ENCODE measurements at regions not wholly inside any gene's neighbourhood (a gene's known extent, or its start where the extent isn't known, plus 50 kb on each side); places are given as distances from the start of the nearest gene placed in this dataset.
"Not testable (repeated sequence)": the region's sequence is repeated elsewhere in the genome, so short reads cannot be mapped to it uniquely, and the experiment has no call there.

DNA sequence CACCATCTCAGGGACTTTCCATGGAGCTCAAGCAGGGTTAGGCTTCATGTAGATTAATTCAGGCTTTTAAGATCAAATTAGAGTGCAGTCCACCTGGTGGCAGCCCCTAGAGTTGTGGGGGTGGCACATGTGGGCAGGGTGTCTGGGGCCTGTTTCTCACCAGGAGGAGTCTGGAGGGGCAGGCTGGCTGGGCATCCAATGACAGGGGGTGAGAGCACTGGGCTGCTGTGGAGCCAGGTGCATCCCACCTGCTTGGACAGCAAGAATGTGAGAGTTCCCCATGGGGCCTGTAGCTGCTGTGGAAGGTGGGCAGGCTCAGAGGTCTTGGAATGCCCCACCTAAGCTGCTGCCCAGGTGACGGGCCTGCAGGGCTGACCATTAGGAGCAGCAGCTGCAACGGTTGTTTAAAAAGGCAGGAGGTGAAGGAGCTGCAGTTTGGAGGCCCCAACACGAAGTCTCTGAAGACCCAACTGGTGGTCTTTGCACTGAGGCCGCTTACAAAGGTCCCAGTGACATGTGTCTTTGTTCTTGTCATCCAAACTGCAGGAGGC, 686.3 kb upstream of the HS6ST1 start:
- H3K27me3 Mint-ChIP-seq = no peaks in the 10 kb centered on the region
- H3K27ac Mint-ChIP-seq = no peak overlapping the region
- no peak overlapping the region for H3K4me3 Mint-ChIP-seq
- H3K4me1 Mint-ChIP-seq = no peaks in the 10 kb centered on the region
- no peaks in the 10 kb centered on the region for H3K36me3 Mint-ChIP-seq
- no peaks in the 10 kb centered on the region for H3K9me3 Mint-ChIP-seq

DNA sequence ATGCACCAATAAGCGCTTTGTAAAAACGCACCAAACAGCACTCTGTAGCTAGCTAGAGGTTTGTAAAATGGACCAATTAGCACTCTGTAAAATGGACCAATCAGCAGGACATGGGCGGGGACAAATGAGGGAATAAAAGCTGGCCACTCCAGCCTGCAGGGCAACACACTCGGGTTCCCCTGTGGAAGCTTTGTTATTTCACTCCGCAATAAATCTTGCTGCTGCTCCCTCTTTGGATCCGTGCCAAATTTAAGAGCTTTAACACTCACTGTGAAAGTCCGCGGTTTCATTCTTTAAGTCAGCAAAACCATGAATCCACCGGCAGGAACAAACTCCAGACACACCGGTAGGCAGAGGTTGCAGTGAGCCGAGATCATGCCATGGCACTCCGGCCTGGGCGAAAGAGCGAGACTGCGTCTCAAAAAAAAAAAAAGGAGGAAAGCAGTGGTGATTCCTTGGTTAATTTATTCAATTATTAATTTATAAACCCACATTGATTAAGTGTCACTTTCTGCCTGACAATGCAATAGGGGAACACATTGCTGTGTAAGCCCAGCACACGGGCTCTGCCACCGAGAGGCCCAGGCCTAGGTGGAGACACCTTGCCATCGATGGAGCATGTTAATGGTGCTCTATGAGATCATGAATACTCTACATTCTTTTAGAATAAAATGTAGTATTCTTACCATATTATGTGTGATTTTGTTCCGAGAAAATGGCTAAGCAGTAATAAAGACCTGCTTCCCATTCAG, 687.6 kb upstream of the HS6ST1 start:
- Mint-ChIP-seq H3K27me3 (no peaks in the 10 kb centered on the region), H3K36me3 (no peaks in the 10 kb centered on the region), H3K4me1 (no peaks in the 10 kb centered on the region), H3K9me3 (no peaks in the 10 kb centered on the region), H3K27ac (no peak overlapping the region), H3K4me3 (no peak overlapping the region)

DNA sequence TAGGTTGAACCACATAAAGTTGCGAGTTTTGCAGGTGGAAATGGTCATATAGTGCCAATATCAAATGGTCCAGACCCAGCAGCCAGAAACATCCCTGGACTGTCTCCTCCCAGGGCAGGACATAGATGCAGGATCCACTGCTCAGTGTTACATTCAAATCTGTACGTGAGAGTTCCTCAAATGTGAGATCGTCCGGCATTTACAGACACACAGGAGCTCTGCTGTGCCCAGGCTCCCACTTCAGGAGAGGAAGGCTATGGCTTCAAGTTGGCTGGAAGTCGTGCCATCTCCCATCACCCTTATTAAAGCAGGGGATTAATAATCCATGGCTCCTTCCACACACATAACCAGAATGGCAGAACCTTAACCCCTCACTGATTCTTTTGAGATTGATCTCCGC, 688.2 kb upstream of the HS6ST1 start:
- H3K9me3 Mint-ChIP-seq = no peaks in the 10 kb centered on the region
- no peak overlapping the region for H3K27ac Mint-ChIP-seq
- H3K36me3 Mint-ChIP-seq = no peaks in the 10 kb centered on the region
- no peaks in the 10 kb centered on the region for H3K4me1 Mint-ChIP-seq
- H3K27me3 Mint-ChIP-seq = no peaks in the 10 kb centered on the region
- H3K4me3 Mint-ChIP-seq = no peak overlapping the region

DNA sequence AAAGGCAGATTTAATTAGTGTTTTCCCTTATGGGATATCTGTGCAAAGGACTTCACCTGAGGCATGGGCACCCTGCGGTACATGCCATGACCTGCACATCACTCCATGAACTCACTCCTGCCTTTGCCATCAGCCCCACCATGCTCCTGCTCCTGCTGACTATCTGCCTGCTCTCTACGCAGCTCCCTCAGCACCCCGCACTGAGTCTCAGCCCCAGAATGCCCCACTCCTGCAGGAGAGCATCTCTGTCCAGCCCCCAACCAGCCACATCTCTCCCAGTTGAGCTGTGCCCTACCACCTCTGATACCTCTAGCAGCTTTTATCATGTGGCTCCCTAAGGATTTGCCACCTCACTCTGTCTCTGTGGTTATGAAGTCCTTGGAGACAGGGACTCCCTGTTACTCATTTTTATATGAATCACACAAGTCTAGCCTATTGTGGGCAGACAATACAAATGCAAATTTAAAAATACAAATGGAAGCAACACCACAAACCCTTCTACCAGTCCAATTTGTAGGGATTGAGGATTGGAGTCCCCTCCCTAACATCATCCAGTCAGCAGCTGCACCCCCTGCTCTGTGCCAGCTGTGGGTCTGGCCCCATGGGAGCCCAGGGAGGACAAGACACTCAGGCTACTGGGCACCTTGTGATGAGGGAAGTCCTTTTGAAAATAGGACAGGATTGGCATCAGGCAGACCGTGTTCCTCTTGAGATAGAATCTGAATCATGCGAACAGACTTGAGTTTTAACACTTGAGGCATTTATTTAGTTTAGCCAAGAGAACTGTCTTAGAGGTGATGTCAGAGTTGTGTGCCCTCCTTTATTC, 689.6 kb upstream of the HS6ST1 start:
- H3K9me3 Mint-ChIP-seq = no peaks in the 10 kb centered on the region
- no peaks in the 10 kb centered on the region for H3K4me1 Mint-ChIP-seq
- no peaks in the 10 kb centered on the region for H3K27me3 Mint-ChIP-seq
- no peak overlapping the region for H3K27ac Mint-ChIP-seq
- H3K36me3 Mint-ChIP-seq = no peaks in the 10 kb centered on the region
- no peak overlapping the region for H3K4me3 Mint-ChIP-seq

DNA sequence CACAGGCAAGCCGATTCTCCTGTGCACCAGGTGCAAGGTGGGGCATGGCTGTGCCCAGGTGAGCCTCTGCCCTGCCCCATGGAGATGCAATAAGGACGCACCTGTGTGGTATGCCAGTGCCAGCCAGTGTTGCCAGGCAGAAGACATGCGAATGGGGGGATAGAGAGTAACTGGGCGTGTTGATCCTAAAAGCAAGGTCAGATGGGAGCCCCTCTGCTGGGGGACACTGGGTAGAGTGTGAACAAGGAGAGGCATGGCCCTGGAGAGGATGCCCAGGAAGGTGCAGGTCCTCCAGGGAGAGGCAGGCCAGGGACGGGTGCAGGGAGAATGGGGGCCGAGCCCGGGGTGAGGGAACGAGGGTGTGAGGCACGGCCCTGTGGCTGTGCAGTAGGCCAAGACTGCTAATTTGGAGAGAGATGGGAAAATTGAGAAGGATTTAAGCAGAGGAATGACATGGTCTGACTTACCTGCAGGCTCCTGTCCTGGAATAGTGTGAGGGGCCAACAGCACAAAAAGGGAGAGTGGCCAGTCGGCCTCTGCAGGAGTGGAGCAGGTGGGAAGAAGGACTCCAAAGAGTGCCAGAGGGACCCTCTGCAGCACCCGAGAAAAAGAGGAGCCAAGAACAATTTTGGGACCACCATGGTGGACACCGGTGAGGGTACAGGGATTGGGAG, 690.4 kb upstream of the HS6ST1 start:
- H3K4me1 Mint-ChIP-seq = no peaks in the 10 kb centered on the region
- no peaks in the 10 kb centered on the region for H3K27me3 Mint-ChIP-seq
- H3K36me3 Mint-ChIP-seq = no peaks in the 10 kb centered on the region
- H3K9me3 Mint-ChIP-seq = no peaks in the 10 kb centered on the region
- H3K27ac Mint-ChIP-seq = no peak overlapping the region
- H3K4me3 Mint-ChIP-seq = no peak overlapping the region

DNA sequence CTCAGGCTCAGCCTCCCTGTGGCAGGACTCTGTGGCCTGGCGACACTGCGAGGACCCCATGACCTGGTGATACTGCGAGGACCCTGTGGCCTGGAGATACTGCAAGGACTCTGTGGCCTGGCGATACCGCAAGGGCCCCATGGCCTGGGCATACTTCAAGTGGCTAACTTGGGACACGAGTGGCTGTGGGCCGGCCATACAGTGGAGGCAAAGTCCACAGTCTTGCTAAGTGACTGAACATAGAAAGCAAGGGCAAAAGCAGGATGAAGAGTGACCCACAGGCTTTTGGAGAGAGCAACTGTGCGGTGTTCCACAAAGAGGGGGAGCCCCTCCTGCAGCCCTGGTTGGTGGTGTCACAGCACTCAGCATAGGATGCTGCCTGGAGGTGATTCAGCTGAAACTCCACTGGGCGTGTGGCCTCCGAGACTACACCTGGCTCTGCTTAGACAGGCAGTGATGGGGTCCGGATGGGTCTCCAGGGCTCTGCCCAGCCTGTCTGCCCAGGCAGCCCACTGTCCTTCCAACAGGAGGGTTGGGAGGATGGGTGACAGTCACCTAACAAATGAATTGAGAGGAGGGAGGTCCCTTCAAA, 691.0 kb upstream of the HS6ST1 start:
- no peaks in the 10 kb centered on the region for H3K36me3 Mint-ChIP-seq

DNA sequence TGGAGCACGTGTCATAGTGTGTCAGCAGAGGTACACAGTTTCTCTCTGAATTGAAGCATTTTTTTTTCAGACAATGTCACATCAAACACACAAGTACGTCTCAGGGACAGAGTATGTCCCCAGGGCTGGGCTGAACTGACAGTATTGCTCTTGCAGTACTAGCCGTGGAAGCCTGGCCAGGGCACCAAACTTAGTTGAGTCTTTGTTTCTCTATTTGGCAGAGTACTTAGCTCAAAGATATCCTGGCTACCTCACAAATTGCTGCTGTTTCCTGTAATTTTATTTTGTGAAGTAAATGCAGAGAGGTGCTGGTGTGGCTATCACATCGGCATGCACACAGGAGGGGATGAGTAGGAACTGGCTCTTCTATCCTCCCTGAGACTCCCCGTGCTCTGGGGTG, 691.6 kb upstream of the HS6ST1 start:
- Mint-ChIP-seq H3K36me3 (no peaks in the 10 kb centered on the region), H3K27ac (no peak overlapping the region), H3K4me1 (no peaks in the 10 kb centered on the region), H3K9me3 (no peaks in the 10 kb centered on the region), H3K4me3 (no peak overlapping the region), H3K27me3 (no peaks in the 10 kb centered on the region)

More for the DNA sequence above, 691.0 kb upstream of the HS6ST1 start:
- Mint-ChIP-seq H3K4me3 (no peak overlapping the region), H3K9me3 (no peaks in the 10 kb centered on the region), H3K27me3 (no peaks in the 10 kb centered on the region), H3K27ac (no peak overlapping the region), H3K4me1 (no peaks in the 10 kb centered on the region)

DNA sequence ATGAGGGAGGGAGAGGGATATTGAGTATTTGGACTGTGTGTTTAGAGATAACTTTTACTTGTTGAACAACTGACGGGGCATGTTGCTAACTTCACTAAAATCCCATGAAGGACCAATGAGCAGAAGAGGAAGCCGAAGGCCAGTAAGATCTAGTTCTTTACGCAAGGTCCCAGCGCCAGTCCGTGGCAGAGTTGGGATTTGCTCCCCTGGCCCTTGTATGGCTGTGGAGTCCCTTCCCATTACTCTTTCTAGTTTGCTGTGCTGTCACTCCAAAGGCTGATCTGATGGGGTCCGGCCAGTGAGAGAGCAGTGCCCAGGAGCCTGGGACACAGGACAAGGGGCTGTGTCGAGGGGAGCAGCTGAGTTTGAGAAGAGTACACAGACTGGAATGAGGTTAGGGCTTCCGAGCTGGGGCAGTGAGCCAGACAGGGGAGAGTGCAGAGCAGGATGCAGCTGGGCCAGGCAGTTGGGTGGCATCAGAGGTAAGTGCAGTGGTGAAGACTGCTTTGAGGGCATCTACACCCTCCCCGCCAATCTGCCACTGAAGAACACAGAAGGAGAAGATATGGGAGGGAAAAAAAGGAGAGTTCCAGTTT, 692.9 kb upstream of the HS6ST1 start:
- no peaks in the 10 kb centered on the region for H3K4me1 Mint-ChIP-seq
- H3K4me3 Mint-ChIP-seq = no peak overlapping the region
- H3K9me3 Mint-ChIP-seq = no peaks in the 10 kb centered on the region
- no peak overlapping the region for H3K27ac Mint-ChIP-seq
- no peaks in the 10 kb centered on the region for H3K36me3 Mint-ChIP-seq
- H3K27me3 Mint-ChIP-seq = no peaks in the 10 kb centered on the region

DNA sequence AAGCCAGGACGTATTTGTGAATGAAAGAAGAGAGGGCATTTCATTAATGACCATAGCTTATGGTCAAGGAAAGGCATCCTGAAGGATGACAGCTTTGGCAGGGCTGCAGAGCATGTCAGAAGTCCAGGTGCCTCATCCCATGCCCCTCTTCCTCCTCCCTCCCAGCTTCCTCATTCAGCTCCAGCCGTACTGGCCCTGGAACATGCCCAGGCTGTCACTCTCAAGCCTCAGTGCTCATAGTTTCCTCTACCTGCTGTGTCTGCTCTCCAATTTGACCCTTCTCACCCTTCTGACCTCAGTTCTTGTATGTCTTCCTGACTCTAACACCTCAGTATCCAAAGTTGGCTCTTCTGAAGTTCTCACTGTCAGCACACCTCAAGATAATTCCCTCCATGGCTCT, 695.8 kb upstream of the HS6ST1 start:
- Mint-ChIP-seq H3K27ac (no peak overlapping the region), H3K36me3 (no peaks in the 10 kb centered on the region), H3K4me1 (no peaks in the 10 kb centered on the region), H3K9me3 (no peaks in the 10 kb centered on the region), H3K4me3 (no peak overlapping the region), H3K27me3 (no peaks in the 10 kb centered on the region)

DNA sequence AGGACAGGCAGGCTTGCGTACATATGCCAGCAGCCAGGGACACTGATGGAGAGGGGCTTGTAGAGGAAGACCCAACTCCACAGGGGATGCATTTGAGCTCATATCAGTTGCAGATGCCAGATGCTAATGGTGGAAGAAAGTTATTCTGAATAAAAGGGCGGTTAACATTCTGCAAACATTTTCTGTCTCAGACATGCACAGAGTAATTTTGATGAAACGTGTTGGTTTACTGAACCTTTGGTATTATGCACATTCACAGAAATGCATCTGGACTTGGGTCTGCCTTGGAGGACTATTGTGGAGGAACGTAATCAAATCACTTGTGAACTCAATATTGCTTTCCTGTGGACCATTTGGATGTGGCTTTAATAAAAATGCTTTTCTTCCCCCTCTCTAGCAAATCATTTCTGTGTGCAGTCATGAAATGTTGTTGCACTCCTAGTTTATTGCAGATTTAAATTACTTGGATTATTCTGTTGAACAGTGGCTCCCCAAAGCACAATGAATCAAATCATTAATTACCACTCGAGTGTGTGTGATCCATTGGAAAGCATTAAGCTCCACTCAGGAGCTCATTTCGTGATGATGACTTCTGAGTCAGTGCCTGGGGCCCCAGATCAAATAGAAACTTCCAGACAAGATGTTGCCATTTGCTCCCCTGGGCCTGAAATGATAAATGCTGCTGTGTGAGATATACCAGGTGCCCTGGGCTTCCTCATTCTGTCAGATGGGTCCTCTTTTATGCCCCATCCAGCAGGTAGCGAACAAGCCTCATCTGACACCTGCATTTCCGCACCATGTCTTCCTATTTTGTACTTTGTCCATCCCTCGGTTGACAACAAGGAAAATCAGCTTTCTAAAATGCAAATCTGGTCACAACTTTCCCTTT, 697.0 kb upstream of the HS6ST1 start:
- H3K36me3 Mint-ChIP-seq = no peaks in the 10 kb centered on the region
- H3K27me3 Mint-ChIP-seq = no peaks in the 10 kb centered on the region
- no peak overlapping the region for H3K4me3 Mint-ChIP-seq
- H3K9me3 Mint-ChIP-seq = no peaks in the 10 kb centered on the region
- H3K27ac Mint-ChIP-seq = no peak overlapping the region
- no peaks in the 10 kb centered on the region for H3K4me1 Mint-ChIP-seq

DNA sequence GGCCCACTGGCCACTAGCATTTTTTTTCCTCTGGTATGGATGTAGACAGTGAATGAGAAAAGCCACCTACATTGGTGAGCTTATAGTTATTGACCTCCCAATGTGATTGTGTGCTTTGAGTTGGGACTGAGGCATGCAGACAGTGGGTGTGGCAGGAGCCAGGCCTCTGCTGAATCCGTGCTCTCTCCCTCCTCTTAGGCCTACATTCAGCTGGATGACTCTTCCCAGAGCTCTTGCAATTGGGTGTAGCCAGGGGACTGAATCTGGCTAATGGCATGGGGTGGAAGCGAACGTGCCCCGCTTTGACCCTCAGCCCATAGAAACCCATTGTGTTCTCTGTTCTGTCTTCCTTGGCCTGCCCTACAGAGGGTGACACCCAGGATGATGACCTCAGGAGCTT, 698.3 kb upstream of the HS6ST1 start:
- Mint-ChIP-seq H3K4me1 (no peaks in the 10 kb centered on the region), H3K27me3 (no peaks in the 10 kb centered on the region), H3K36me3 (no peaks in the 10 kb centered on the region)

DNA sequence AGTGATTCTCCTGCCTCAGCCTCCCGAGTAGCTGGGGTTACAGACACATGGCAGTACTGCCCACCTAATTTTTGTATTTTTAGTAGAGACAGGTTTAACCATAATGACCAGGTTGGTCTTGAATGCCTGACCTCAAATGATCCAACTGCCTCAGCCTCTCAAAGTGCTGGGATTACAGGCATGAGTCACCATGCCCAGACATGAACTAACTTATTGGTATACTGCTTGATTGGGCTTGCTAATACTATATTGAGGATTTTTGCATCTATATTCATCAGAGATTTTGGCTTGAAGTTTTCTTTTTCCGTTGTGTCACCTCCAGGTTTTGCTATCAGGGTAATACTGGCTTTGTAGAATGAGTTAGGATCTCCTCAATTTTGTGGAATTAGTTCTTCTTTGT, 706.1 kb upstream of the HS6ST1 start:
- Mint-ChIP-seq H3K27me3 (peaks cover 7% of the 10 kb centered on the region), H3K4me1 (no peaks in the 10 kb centered on the region), H3K27ac (no peak overlapping the region), H3K36me3 (no peaks in the 10 kb centered on the region), H3K4me3 (no peak overlapping the region), H3K9me3 (no peaks in the 10 kb centered on the region)

More for the DNA sequence above, 698.3 kb upstream of the HS6ST1 start:
- Mint-ChIP-seq H3K27ac (no peak overlapping the region), H3K4me3 (no peak overlapping the region), H3K9me3 (no peaks in the 10 kb centered on the region)

DNA sequence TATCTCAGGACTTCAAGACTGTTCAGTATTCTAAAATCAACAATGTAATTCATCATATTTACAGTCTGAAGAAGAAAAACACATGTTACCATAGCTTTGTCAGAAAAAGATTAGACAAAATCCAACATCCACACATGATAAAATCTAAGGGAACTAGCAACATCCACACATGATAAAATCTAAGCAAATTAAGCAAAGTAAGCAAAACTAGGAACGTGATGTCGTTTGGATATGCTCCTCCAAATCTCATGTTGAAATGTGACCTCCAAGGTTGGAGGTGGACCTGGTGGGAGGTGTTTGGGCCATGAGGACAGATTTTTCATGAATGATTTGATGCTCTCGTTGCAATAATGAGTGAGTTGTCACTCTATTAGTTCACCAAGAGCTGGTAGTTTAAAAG, 717.3 kb upstream of the HS6ST1 start:
- no peak overlapping the region for H3K4me3 Mint-ChIP-seq
- no peak overlapping the region for H3K27ac Mint-ChIP-seq
- no peaks in the 10 kb centered on the region for H3K36me3 Mint-ChIP-seq
- no peaks in the 10 kb centered on the region for H3K4me1 Mint-ChIP-seq
- peaks cover 18% of the 10 kb centered on the region for H3K9me3 Mint-ChIP-seq
- H3K27me3 Mint-ChIP-seq = no peaks in the 10 kb centered on the region

DNA sequence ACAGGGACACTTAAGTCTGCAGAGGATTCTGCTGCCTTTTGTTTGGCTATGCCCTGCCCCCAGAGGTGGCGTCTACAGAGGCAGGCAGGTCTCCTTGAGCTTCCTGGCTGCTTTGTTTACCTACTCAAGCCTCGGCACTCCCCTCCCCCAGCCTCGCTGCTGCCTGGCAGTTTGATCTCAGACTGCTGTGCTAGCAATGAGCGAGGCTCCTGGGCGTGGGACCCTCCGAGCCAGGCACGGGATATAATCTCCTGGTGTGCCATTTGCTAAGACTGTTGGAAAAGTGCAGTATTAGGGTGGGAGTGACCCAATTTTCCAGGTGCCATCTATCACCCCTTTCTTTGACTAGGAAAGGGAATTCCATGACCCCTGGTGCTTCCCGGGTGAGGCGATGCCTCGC, 725.0 kb upstream of the HS6ST1 start:
- not testable (repeated sequence) for H3K36me3 Mint-ChIP-seq, H3K27me3 Mint-ChIP-seq, H3K4me1 Mint-ChIP-seq, H3K4me3 Mint-ChIP-seq, H3K27ac Mint-ChIP-seq
- H3K9me3 Mint-ChIP-seq = peaks cover 11% of the 10 kb centered on the region

Data from activated naive CD4-positive, alpha-beta T cell treated with anti-CD3 and anti-CD28 coated beads, Interleukin-2, amount 50 U/mL, for 24 hours (primary cell).